ENCODE measurements at regions not wholly inside any gene's neighbourhood (a gene's known extent, or its start where the extent isn't known, plus 50 kb on each side); places are given as distances from the start of the nearest gene placed in this dataset.

DNA sequence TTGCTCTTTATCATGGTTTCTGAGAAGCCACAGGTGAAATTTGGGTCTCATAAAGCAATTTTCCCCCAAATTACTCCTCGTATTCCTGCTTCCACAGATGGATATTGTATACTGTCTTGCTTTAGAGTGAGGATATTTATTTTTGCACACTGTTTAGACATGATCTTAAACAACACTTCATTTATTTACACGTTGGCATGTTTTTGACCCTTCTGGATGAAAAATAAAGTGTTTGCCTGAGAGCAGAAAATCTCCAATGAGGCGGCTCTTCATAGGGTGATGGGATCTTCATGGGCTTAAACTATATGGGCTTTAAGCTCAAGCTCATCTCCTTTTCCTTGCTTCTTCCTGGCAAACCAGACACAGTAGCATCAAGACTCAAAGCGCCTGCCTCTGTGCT, 148.4 kb downstream of the MACROH2A1 start:
- ChIA-PET POLR2A (no interaction called here), CTCF (no interaction called here)

DNA sequence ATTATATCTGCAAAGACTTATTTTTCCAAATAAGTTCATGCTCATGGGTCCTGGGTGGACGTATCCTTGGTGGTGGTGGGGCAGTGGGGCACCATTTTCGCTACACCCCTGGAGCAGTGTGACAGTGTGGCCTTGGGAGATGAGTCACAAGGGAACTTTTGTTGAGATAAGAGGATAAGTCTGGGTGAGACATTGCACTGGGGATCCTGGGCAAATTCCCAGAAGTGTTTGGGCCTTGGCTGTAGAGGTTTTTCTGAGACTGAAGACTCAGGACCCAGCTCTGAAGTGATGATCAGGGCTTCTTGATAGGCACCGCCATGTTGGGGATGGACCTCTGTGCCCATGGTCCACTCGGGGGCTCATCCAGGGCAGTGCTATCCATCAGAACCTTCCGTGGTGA, 149.4 kb downstream of the MACROH2A1 start:
- ChIA-PET POLR2A (no interaction called here), CTCF (no interaction called here)

DNA sequence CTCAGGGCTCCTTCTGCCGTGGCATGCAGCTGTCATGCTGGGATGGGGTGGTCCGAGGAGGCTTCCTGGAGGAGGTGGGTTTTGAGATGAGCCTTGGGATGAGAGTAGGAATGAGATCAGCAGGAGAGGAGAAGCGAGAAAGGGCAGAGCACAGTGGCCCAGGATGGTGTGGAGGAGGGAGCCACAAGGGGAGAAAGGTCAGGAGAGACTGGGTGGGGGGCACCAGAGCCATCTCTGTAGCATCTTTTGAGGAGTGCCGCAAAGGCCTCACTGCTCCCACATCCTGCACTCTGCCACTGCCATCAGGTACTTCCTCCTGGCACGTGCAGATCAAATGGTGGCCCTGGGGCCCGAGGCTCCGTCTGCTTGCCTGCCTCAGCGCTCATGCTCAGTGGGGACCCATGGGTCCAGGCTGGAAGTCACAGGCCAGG, 150.2 kb downstream of the MACROH2A1 start:
- CTCF ChIA-PET: no interaction called here
- POLR2A ChIA-PET: no interaction called here

DNA sequence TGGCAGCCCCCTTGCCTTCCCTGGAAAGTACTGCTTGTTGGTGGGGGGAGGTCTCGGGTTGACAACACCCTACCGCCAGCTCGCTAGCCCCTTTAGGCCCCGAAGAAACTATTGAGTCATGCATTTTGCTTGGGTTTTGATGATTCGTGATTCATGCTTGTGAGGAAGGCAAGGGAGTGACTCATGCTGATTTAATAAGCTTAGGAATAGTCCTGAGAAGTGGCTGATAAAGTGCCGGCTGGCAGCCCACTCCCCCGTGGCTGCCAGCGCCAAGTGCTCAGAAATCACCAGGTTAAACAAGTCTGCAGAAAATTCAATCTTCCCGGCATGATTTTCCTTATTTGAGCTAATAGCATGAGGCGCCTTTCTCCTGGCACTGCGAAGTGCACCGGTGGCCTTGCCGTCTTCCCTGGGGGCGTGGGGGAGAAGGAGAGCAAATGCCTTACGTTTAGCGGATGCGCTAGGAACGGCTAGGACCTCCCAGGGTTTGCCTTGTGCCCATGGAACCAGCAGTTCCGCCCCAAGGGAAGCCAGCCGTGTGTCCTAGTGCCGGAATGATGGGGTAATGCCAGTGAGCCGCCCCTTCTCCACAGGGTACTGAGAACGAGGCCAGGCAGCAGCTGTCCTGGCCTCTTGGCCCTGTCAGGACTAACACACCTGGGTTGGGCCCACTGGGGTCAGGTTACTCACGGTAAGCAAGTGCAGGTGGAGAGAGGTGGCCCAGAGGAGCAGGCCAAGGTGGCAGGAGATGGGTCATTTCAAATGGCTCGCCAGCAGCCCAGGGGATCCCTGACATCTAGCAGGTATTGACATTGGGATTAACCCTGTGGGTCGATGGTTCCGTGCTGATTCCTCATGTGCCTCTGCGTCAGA, 151.9 kb downstream of the MACROH2A1 start:
- ChIA-PET CTCF (no interaction called here), POLR2A (no interaction called here)

DNA sequence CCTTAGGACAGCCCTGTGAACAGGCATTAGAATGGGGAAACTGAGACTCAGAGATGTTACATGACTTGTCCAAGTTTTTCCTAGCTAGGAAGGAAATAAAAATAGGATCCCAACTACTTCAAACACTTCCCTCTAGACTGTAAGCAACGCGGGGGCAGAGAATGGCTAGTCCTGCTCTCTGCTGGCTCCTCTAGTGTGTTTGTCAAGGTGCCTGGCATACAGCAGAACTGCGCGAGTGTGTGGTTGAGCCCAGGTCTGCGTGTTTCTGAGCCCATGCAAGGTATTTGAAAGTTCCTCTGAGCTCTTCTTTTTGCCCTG, 152.5 kb downstream of the MACROH2A1 start:
- POLR2A ChIA-PET: no interaction called here
- CTCF ChIA-PET: no interaction called here

DNA sequence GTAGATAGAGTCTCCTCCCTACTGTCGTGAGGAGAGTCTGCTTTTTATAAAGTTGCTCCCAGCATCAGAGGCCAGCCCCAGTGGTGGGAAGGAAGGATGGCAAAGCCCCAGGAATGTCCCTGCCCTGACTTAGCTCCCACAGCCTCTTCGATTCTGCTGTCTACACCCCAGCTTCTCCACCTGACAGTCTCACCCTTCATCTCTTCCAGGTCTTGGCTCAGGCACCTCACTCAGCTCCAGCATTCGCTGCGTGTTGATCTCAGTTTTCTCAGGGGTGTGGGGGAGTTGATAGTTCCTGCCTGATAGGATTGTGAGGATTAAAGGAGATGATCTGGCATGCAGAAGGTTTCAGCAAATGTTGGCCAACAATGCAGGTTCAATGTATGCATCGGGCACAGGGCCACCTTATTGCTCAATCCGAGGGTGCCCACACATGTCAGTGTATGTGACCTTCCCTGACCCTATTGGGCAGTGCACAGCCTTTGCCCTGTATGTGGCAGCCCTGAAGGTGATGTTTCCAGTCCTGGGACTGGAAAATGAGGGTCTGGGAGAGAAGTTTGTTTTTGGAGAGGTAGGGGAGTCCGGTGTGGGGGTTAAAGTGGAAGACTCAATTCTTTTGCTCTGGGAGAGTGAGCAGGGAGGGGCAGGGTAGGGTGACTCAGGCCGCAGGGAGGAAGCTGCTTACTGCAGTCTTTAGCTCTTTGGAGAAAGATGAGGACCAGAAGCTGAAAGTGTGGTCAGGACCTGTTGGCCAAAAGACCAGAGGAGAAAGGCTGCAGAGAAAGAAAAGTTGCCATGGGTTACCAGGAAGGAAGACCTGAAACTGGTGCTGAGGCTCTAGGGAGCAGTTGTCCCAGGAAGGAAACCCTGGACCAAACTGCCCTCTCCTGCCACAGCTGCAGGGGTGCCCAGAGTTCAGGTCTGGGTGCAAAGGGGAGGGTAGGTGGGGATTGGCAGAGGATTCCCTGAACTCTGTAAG, 153.2 kb downstream of the MACROH2A1 start:
- ChIA-PET CTCF (no interaction called here), POLR2A (no interaction called here)

DNA sequence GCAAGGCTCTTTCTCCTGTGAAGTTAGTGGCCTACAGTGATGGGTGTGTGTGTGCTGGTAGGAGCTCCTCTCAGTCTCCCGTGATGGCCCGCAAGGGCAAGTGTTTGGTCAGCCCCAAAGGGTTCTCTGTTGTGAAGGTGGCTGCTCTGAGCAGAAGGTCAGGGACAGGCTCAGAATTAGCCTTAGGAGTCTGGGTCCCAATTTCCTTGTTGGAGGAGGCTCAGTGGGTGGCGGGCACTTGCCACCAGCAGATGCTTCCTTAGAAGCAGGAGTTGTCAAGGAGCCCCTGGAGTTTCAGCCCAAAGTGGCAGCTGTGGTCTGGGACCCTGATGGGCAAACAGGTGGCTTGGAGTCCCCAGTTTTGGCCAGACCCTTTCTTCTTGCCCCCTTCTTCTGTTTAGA, 154.4 kb downstream of the MACROH2A1 start:
- POLR2A ChIA-PET: no interaction called here
- CTCF ChIA-PET: no interaction called here

DNA sequence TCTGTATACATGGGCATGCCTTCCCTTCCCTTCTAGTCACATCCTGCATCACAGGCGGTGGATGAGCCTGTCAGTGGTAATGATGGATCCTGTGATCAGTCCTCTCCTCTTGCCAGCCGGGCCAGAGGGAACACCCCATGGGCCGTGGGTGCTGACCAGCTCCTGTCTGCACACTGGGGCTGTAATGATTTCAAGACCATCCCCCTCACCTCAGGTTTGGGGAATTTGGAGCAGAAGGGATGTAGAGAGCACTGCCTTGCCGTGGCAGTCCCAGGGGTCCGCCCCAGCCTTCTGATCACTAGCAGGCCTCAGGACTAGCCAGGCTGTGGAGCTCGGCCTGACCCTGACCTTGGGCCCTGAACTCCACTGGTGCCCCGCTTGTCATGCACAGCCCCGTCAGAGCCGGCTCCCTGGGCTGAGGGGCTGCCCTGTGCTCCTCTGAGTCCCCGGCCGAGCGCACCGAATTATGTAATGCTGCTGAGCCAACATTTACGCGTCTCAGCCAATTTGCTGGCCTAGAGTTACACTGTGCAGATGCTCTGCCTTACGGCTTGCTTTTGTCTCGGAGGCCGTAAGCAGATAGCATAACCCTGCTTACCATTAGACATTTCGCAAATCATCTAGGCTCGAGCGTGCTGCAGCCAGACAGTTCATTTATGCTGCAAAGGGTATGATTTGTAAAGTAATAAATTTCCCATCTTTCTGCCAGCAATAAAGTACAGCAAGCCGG, 155.3 kb downstream of the MACROH2A1 start:
- CTCF ChIA-PET: no interaction called here
- POLR2A ChIA-PET: no interaction called here

DNA sequence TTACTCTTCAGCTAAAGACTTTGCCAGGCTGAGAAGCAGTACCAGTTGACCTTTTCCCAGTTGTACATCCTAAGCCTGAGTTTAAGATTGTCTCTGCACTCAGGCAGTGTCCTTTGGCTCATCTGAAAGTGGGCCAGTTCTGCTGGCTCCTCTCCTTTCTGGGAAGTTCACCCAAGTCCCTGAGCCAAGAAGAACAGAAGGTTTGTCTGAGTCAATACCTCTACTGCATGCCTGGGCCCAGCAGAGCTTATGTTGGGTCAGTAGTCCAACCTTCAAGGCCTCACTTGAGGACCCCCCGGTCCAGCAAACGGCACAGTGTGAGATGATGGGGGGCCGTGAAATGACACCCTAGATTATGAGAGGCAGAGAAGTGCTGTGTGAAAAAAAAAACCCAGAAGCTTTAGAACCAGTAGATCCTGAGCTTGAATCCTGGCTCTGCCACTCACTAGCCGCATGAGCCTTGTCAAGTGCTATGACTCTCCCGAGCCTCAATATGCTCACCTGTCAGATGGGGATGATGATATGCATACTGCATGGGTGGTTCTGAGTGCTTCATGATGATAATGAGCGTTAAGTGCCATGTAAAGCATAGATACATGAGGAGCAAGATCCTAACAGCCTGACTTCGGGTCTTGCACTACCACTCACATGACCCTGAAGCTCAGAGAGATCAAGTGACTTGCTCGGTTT, 156.0 kb downstream of the MACROH2A1 start:
- POLR2A ChIA-PET: no interaction called here
- CTCF ChIA-PET: no interaction called here

DNA sequence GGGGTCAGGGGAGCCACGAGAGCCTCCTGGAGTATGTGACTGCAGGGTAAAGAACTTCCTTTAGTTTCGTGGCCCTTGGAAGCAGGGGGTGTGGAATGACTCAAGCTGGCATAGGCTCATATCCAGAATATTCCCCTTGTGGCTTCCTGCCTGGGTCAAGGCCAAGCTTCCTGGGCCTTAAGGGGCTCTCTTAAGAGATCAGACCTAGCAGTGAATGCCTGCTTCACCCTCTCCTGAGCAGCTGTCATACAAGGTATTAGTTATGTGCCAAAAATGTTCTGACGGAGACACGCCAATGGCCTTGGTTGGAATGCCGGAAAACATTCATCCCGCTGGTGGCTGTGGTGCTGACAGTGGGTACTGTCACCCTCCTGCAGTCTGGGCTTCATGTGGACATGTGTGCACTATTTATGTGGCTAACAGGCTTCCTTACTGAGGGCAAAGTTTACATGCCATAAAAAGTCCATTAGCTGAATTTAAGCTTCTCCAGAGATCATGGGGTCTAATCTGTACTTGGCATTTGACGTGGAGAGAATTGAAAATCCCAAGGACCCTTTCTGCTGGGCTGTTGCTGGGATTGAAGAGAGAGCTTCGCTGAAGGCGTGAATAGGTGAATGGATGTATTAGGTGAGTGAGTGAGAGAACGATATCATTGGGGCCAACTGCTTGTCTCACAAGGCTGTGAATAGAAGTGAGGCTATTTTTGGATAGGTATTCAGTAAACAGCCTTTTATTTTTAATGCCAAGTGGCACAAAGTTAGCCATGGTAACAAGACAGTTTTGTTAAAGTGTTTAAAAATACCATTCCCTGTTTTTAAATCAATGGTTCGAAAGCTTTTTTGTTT, 156.8 kb downstream of the MACROH2A1 start:
- POLR2A ChIA-PET: no interaction called here
- CTCF ChIA-PET: no interaction called here

DNA sequence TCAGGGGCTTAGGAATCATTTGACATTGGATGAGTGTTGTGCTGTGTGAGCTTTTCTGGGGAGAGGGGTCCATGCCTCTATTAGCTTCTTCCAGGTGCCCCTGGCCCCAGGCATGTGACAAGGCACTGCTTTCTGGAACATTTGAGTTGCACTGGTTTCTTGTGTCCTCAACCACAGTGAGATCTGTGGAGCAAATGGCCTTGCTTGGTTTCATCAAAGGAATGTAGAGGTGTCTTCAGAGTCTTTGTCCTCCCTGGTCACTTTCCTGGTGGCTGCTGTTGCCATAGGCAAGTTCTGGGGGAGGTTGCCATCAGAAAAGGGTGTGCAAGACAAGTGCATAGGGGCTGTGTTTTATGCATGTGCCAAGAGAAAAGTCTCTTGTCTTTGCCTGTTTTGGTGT, 157.5 kb downstream of the MACROH2A1 start:
- ChIA-PET CTCF (no interaction called here), POLR2A (no interaction called here)

DNA sequence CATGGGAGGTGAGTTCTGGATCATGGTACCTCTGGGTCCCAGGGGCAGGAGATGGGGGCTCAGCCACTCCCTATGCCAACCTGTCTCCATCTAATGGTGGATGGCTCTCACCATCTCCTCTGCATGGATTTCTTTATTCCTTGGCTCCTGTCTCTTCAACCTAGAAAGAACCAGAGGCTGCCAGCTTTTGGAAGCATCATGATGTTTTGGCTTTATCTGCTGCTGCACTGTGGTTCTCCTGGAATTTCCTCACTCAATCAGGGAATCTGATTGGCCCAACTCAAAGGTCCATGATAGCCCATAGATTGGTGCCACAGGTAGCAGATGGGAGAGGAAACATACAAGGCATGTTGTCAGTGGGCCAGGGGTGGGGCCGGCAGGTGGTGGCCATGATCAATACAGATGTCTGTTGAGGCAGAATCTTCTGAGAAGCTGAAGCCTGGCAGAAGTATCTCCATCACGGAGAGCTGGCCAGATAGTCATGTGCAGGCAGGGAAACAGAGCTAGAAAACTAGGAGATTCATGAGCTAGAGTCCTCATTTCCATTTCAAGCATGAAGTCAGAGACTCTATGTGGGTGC, 158.2 kb downstream of the MACROH2A1 start:
- CTCF ChIA-PET: no interaction called here
- POLR2A ChIA-PET: no interaction called here

DNA sequence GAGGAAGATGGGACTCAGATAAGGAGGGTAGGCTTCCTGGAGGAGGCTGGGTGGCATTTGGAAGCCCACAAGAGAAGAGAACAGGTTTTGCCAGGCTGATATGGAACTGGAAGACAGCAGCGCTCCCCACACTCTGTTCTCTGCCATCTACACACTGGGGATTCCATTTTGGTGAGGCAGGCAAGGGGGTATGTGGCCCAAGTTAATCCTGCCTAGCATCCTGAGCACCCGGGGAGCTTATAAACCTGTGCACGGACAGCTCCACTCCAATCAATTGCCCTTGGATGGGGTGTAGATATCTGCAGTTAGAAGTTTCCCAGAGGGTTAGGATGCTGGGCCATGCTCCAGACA, 158.8 kb downstream of the MACROH2A1 start:
- CTCF ChIA-PET: no interaction called here
- POLR2A ChIA-PET: no interaction called here

DNA sequence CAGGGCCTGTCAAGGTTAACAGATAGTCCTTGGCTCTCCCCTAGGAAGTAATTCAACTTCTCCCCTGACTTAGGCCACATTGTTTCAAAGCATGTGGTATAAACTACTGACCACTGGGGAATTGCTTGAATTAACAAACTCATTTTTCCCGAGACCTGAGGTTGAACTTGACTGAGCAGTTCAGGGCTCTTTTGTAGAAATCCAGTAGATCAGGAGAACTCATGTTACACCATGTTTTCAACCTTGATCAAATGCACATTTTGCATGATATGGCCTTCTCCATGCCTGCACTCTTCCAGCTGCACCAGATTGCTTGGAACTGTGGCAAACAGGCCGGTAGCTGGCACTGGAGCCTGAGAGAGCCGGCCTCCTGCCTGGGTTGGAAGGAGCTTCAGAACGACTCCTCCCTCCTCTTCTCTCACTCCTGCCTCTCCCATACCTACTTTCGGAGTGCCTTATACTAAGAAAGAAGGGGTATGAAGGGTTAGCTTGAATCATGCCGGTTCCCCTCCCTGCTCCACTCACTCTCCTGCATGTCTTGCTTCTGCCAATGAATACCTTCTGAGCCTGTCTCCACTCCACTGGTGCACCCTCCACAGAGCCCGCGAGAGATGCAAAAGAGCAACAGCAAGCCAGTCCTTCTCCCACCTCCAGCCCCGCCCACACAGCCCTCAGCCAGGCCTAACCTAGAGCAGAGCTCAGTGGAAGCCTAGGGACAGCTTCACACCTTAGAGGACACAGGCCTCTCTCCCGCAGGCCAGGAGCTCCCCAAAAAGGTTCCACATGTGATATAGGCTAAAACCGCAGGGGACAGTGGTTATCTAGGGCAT, 159.4 kb downstream of the MACROH2A1 start:
- ChIA-PET POLR2A (no interaction called here), CTCF (no interaction called here)

DNA sequence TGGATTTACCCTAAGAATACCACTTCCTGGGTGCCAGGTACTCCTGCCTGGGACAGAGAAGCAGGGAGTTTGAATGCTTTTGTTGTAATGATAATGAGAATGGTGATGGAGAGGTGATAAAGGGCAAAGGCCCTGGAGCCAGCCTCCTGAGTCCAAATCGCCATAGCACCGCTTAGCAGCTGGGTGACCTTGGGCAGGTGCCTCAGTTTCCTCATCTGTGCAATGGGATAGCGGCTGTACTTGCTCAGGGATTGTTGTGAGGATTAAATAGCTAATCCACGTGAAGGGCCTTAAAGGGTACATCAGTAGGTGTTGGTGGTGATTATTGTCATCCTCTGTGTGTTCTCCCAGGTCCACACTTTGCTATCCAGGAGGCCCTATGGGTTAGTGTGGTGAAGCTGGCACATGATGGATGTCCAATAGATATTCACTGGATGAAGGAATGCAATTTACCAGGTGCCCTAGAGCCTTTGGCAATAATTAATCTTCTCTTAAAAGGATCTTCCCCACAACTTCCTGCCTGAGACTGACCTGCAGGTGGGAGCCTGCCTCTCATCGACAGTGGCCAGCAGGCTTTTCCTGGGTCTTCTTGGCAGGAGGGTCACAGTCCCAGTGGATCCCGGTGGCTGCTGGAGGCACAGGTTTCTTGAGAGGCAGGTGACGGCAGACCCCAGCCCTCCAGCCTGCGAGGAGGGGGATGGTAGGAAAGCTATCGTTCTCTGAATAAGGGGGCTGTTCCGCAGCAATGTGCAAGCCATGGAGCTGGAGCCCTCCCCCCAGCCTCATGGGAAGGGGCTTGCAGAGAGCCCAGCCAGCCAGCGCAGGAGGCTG, 160.2 kb downstream of the MACROH2A1 start:
- POLR2A ChIA-PET: no interaction called here
- CTCF ChIA-PET: no interaction called here

DNA sequence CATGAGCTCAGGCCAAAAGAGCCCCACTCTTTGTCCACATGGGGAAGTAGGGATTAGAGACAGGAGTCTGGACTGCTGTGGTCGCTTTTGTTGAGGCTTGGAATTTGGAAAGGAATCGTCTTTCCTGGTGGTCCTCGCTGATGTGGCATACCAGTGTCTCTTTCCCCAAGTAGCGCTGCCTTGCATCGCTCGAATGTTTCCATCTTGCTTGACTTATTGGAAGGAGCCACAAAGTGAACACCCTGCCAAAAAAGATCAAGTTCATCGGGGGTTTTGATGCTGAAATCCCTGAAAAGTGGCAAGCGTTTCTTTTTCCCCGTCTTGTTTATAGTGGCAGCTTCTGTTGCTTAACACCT, 161.3 kb downstream of the MACROH2A1 start:
- ChIA-PET POLR2A (no interaction called here), CTCF (no interaction called here)

DNA sequence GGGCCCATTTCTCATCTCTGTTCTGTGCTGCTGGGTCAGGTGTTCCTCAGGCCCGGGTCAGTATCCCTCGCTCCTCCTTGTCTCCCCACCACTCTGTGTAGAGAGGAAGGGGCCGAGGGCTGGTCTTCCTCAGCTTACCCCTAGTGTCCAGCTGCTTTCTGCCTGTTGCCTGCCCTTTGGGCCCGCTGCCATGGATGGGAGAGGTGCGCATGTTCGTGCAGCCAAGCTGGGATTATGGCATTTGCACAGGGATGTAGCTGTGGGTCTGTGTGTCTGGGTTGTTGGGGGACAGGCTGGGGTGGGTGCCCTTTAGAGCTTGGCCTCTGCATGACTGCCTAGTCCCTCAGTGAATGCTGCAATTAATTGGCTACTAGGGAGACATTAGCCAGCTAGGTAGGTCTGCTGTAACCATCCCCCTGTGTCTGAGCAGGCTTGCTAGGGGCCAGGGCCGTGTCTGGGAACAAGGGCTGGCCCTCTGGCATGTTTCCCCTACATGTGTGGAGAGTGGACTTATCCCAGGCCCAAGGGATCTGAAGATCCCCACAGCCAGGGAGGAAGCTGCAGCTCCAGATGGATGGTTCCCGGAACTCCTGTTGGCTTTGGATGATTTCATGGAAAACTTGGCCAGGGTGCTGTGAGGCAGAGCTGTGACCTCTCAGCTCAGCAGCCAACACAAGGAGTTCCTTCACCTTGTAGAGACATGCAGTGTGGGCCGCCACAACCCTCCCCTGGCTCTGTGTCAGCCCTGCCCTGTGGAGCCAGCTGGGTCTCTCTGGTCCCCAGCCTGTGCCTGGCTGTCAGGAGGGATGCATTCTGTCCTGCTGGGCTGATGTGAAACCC, 161.9 kb downstream of the MACROH2A1 start:
- ChIA-PET POLR2A (no interaction called here), CTCF (no interaction called here)

All from activated CD8-positive, alpha-beta memory T cell treated with anti-CD3 and anti-CD28 coated beads for 36 hours (primary cell).